Duodenal mucosa (tissue), 2 donors: ENCODE measurements at regions not wholly inside any gene's neighbourhood (a gene's known extent, or its start where the extent isn't known, plus 50 kb on each side); places are given as distances from the start of the nearest gene placed in this dataset.

Source experiments
- H3K27ac ChIP-seq: one replicate; pipeline ENCODE4 v1.7.0; 2013; ENCODE audit warnings: low read depth, low read length
- H3K27me3 ChIP-seq, 2 donors: one replicate each; pipeline ENCODE4 v1.7.0; 2013; ENCODE audit warnings: low read length in 2 of 2, control low read depth in 1 of 2; ENCODE audit not compliant: insufficient read depth in 2 of 2, control insufficient read depth in 1 of 2
- H3K36me3 ChIP-seq, 2 donors: one replicate each; pipeline ENCODE4 v1.7.0; 2013; ENCODE audit warnings: low read length in 2 of 2, control low read depth in 1 of 2; ENCODE audit not compliant: insufficient read depth in 2 of 2, control insufficient read depth in 1 of 2
- H3K4me1 ChIP-seq, 2 donors: one replicate each; pipeline ENCODE4 v1.7.0; 2013; ENCODE audit warnings: low read length in 2 of 2, control low read depth in 1 of 2; ENCODE audit not compliant: insufficient read depth in 2 of 2, control insufficient read depth in 1 of 2
- H3K4me3 ChIP-seq, 2 donors: one replicate each; pipeline ENCODE4 v1.7.0; 2013; ENCODE audit warnings: low read length in 2 of 2, low read depth in 1 of 2
- H3K9ac ChIP-seq, 2 donors: one replicate each; pipeline ENCODE4 v1.7.0; 2013; ENCODE audit warnings: low read length in 2 of 2, low read depth in 1 of 2
- H3K9me3 ChIP-seq, 2 donors: one replicate each; pipeline ENCODE4 v1.7.0; 2013; ENCODE audit warnings: low read length in 2 of 2, control low read depth in 1 of 2; ENCODE audit not compliant: control insufficient read depth in 1 of 2

GRCh38 chr9:91037511-91038482 lies 236.2 kb downstream of the SYK start:
- H3K4me1 ChIP-seq: peaks cover 29 to 31% of the 10 kb centered on the region in 2 donors
- H3K9me3 ChIP-seq: no peaks in the 10 kb centered on the region
- H3K36me3 ChIP-seq: no peaks in the 10 kb centered on the region
- peak overlapping the region; percentile 46 to 47 for H3K4me3 ChIP-seq
- peak overlapping the region; percentile 79 for H3K27ac ChIP-seq
- H3K9ac ChIP-seq: peak overlapping the region; percentile 40
- H3K27me3 ChIP-seq: no peaks in the 10 kb centered on the region

DNA sequence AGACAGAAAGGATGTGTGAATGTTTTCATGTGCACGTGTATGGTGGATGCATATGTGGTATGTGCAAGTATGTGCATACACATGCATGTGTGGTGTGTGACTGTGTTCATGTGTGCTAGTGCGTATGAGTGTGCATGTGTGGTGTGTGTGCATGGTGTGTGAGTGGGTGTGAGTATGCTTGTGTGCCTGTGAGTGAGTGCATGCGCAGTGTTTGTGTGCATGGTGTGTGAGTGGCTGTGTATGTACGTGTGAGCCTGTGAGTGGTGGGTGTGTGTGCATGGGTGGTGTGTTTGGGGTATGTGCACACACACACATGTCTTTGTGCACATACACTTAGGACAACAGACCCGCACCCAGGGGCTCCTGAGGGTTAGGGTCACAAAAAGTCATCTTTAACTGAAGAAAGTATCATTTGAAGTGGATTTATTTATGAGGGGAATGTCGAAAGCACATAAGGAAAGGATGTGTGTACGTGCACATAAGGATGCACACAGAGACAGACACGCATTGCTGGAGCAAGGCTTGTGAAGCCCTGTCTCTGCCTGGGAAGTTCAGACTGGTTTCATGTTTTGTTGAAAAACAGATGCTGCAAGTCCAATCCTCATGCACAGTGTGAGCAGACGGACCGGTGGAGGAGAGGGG lies 237.0 kb downstream of the SYK start:
- H3K27ac ChIP-seq: peak overlapping the region; percentile 28

GRCh38 chr9:91039125-91039834 lies 237.7 kb downstream of the SYK start:
- Histone ChIP-seq H3K4me1 (peaks cover 29 to 31% of the 10 kb centered on the region in 2 donors), H3K9ac (no peak overlapping the region), H3K27ac (no peak overlapping the region), H3K9me3 (no peaks in the 10 kb centered on the region), H3K4me3 (no peak overlapping the region), H3K27me3 (no peaks in the 10 kb centered on the region), H3K36me3 (no peaks in the 10 kb centered on the region)

More for the DNA sequence above, 237.0 kb downstream of the SYK start:
- no peaks in the 10 kb centered on the region for H3K27me3 ChIP-seq
- peak overlapping the region; percentile 46 to 47 for H3K4me3 ChIP-seq
- H3K9me3 ChIP-seq: no peaks in the 10 kb centered on the region
- no peaks in the 10 kb centered on the region for H3K36me3 ChIP-seq
- peak overlapping the region; percentile 40 for H3K9ac ChIP-seq
- H3K4me1 ChIP-seq: peaks cover 29 to 31% of the 10 kb centered on the region in 2 donors

GRCh38 chr9:91039835-91040140 lies 238.2 kb downstream of the SYK start:
- Histone ChIP-seq H3K27me3 (no peaks in the 10 kb centered on the region), H3K9ac (no peak overlapping the region), H3K36me3 (no peaks in the 10 kb centered on the region), H3K9me3 (no peaks in the 10 kb centered on the region), H3K4me1 (peaks cover 29 to 31% of the 10 kb centered on the region in 2 donors), H3K27ac (no peak overlapping the region), H3K4me3 (no peak overlapping the region)

DNA sequence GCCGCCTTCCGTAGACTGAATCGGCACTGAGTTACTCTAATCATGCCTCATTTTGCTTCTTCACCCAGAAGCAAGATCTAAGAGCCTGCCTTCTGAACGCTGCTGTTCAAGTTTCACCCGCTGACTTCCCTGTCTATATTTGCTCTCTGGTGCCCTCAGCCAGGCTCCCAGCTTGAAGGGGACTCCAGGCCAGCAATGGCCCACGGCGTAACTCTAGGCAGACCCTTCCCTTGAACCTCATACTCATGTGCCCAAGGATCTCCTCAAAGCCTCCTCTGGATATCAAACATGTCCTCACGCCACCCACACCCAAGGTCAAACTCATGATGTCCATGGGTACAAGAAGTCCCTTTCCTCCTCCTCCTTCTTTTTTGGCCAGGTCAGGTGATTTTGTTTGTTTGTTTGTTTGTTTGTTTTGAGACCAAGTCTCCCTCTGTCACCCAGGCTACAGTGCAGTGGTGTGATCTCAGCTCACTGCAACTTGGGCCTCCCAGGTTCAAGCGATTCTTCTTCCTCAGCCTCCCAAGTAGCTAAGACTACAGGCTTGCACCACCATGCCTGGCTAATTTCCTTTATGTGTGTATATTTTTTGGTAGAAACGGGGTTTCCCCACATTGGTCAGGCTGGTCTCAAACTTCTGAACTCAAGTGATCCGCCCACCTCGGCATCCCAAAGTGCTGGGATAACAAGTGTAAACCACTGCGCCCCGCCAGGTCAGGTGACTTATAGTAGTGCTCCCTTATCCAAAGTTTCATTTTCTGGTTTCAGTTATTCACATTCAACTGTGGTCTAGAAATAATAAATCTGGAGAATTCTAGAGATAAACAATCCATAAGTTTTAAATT lies 239.0 kb downstream of the SYK start:
- H3K27me3 ChIP-seq: no peaks in the 10 kb centered on the region
- no peak overlapping the region for H3K4me3 ChIP-seq
- peaks cover 29 to 31% of the 10 kb centered on the region in 2 donors for H3K4me1 ChIP-seq
- no peak overlapping the region for H3K9ac ChIP-seq
- H3K9me3 ChIP-seq: no peaks in the 10 kb centered on the region
- H3K36me3 ChIP-seq: no peaks in the 10 kb centered on the region
- no peak overlapping the region for H3K27ac ChIP-seq

DNA sequence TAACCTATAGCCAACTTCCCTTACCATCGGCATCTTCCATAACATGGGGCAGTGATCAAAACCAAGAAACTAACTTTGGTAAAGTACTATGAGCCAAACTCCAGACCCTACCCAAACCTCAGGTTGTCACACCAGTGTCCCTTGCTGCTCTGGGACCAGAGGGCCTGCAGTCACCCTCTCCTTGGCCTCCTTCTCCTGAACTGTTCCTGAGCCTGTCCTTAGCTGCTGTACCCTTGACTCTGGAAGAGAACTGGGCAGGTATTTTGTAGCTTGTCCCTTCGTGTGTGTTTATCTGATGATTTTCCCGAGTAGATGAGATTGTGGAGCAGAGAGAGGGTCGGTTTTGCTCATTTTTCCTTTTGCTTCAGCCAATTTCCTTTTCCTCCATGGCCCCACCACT lies 240.4 kb downstream of the SYK start:
- no peaks in the 10 kb centered on the region for H3K36me3 ChIP-seq
- no peak overlapping the region for H3K27ac ChIP-seq
- H3K4me3 ChIP-seq: no peak overlapping the region
- H3K4me1 ChIP-seq: peaks cover 19 to 27% of the 10 kb centered on the region in 2 donors
- no peaks in the 10 kb centered on the region for H3K27me3 ChIP-seq
- no peaks in the 10 kb centered on the region for H3K9me3 ChIP-seq
- H3K9ac ChIP-seq: no peak overlapping the region

GRCh38 chr9:91042541-91042940 lies 240.9 kb downstream of the SYK start:
- H3K36me3 ChIP-seq: no peaks in the 10 kb centered on the region
- no peak overlapping the region for H3K9ac ChIP-seq
- H3K27ac ChIP-seq: no peak overlapping the region
- H3K4me3 ChIP-seq: no peak overlapping the region
- no peaks in the 10 kb centered on the region for H3K27me3 ChIP-seq
- no peaks in the 10 kb centered on the region for H3K9me3 ChIP-seq
- peaks cover 14 to 25% of the 10 kb centered on the region in 2 donors for H3K4me1 ChIP-seq

- no peak overlapping the region for H3K4me3 ChIP-seq
- H3K27ac ChIP-seq: no peak overlapping the region
- no peaks in the 10 kb centered on the region for H3K36me3 ChIP-seq
- H3K4me1 ChIP-seq: peaks cover 7 to 20% of the 10 kb centered on the region in 2 donors
- no peaks in the 10 kb centered on the region for H3K9me3 ChIP-seq
- no peaks in the 10 kb centered on the region for H3K27me3 ChIP-seq
- no peak overlapping the region for H3K9ac ChIP-seq
Observed at GRCh38 chr9:91043056-91043810, 241.6 kb downstream of the SYK start.

DNA sequence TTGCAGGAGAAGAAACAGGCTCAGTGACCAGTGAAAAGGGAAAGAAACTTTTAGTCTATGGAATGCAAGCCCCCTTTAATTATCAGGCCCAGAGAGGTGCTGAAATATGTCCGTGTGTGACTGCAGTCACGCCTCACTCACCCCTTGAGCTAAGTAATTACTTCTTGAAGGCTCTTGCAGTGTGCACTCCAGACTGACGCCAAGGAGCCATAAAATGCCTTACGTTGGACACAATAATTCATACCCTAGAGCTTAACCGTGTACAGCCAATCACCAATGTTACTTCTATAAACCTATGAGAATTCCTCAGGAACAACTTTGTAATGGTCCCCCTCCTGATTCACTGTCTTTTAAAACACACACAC lies 242.2 kb downstream of the SYK start:
- H3K36me3 ChIP-seq: no peaks in the 10 kb centered on the region
- H3K9ac ChIP-seq: no peak overlapping the region
- H3K27me3 ChIP-seq: no peaks in the 10 kb centered on the region
- H3K4me1 ChIP-seq: peaks cover 2 to 14% of the 10 kb centered on the region in 2 donors
- no peaks in the 10 kb centered on the region for H3K9me3 ChIP-seq
- H3K27ac ChIP-seq: no peak overlapping the region
- H3K4me3 ChIP-seq: no peak overlapping the region
